WTC11 (cell line): ENCODE measurements at regions not wholly inside any gene's neighbourhood (a gene's known extent, or its start where the extent isn't known, plus 50 kb on each side); places are given as distances from the start of the nearest gene placed in this dataset.

Experiments used
- CTCF ChIP-seq: fragments of 200-600 bp; IDR thresholded peaks from 2 replicates; pipeline ENCODE4 v1.8.0; 2022; ENCODE audit warnings: antibody characterized with exemption
- USF1 ChIP-seq: sonication (generic); formaldehyde crosslinking; IDR thresholded peaks from 2 replicates; pipeline ENCODE4 v1.8.0; 2022; ENCODE audit warnings: mild to moderate bottlenecking, missing genetic modification reagents

GRCh38 chr6:72559555-72559954 lies 62.3 kb upstream of the KCNQ5 start:
- no peak for TF ChIP-seq CTCF
- no peak for TF ChIP-seq USF1 (CRISPR knock-in tag)
